GM21723 (cell line): ENCODE measurements at regions not wholly inside any gene's neighbourhood (a gene's known extent, or its start where the extent isn't known, plus 50 kb on each side); places are given as distances from the start of the nearest gene placed in this dataset.
"Not testable (repeated sequence)": the region's sequence is repeated elsewhere in the genome, so short reads cannot be mapped to it uniquely, and the experiment has no call there.

Experiments used
- ATAC-seq: cut with Tn5 transposase; IDR thresholded peaks from one replicate; pipeline ENCODE4 v1.9.1; 2021; ENCODE audit warnings: mild to moderate bottlenecking, moderate library complexity; ENCODE audit not compliant: unreplicated experiment

DNA sequence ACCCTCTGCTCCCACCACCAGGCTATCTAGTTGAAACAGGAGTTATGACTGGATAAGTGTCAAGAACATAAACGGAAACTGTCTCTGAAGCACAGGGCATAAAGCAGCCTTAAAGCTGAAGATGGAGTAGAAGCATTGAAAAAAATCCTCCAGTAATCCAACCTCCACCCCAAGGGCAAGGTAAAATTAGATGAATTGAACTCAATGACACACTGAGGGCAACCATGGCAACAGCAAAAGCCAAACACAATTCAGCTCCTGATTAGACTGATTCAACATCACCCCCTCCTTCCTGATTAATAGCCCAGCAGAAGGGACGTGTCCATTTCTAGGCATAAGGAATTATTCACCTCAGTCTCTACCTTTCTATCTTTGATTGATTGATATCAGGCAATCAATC lies 183.2 kb upstream of the MAP3K1 start:
- no peak for ATAC-seq

DNA sequence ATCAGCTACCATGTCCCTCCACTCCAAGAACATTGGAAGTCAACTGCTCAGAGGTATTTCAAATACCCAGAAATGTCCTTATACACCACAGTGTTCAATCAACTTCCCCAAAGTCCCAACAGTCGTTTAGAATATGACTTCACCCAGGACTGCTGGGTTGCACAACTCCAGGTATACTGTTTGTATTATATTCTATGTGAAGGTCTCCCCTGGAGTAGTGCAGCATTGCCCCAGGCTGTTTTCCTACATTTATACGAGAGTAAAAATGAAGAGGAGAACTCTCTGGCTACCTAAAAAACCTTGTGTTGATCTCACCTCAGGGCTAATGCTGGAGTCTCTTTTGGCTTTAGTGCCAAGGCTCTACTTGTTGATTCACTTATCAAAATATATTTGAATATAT lies 183.6 kb upstream of the MAP3K1 start:
- no peak for ATAC-seq

DNA sequence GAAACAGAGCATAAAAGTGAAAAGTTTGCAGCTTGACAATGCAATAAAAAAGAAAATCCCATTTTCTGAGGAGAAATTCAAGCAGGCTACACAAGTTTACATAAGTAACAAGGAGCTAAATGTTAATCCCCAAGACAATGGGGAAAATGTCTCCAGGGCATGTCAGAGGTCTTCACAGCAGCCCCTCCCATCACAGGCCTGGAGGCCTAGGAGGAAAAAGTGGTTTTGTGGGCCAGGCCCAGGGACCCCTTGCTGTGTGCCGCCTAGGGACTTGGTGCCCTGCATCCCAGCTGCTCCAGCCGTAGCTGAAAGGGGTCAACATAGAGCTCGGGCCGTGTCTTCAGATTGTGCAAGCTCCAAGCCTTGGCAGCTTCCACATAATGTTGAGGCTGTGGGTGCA lies 186.7 kb upstream of the MAP3K1 start:
- not testable (repeated sequence) for ATAC-seq

DNA sequence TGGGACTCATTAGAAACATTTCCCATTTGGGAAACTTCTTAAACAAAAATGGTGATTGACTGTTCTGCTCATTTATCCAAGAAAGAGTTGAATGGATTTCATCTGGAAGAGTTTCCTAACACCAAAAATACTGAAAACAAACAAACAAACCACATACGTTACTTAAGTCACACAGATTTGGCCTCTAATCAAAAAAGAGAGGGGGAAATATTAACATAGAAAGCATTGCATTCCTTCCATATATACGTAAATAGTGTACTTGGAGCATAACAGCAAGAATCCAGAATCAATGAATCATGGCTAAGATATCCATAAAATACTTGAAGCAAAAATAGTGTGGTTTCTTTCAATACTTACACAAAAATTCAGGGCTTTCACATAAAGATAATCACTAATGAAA lies 189.8 kb upstream of the MAP3K1 start:
- no peak for ATAC-seq

DNA sequence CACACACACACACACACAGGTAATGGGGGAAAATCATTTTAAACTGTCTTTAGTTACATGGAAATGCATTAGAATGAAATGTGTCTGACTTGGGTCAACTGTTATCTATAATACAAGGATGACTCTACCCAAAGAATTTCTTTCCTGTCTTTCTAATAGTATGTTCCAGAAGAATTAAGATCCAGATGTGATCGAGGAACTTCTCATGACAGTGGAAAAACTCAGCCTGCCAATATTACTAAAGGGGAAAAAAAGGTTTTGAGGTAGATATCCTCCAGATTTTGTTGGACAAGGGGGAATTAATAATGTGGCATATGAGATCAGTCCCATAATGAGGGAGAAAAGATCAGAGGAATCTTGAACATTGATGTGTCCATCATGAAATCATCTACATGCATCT lies 190.6 kb upstream of the MAP3K1 start:
- no peak for ATAC-seq

DNA sequence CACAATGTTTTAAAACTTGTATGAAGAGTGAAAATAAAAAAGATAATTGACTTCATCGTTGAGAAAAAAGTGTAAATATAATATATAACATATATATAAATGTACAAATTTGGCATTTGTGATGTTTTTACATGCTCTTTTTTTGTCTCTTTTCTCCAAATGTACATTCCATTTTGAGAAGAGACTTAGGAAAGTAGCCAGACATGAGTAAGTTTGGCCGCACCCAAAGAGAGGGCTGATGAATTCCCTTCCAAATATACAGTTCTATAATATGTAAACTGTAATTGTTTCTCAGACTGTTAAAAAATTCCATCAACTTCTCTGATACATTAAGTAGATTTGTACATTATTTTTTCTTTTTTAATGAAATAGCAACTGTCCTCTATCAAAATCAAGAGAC lies 193.2 kb upstream of the MAP3K1 start:
- no peak for ATAC-seq

DNA sequence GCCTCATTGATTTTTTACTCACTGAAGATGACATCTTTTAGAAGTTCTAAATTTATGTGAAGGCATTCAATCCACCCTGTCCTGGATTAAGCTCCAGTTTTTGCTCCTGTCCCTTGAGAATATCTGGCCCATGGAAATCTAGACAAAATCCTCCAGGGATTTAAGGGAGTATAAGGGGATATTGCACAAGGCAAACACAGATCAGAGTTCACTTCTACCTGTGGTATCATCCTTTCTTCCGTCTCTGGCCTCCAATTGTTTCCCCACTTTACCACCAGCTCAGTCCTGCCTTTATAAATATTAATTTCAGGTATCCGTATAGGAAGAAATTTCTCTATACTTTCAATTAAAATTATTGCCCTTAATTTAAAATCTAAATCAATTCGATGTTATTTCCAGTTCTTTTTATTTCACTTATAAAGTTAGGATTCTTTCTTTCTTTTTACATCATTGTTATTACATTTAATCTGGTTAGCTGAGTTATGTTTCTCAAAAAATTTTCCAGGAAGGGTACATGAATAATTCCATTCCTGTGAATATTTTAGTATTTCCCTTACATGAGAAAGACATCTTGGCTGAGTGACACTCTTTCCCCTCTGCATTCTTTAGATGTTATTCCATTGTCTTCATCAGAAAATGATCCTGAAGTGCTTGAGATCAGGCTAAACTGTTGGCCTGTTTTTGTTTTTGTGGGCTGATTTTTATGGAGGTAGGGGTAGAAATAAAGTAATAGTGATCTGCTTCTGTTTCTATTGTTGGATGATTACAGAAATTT lies 194.3 kb upstream of the MAP3K1 start:
- no peak for ATAC-seq

DNA sequence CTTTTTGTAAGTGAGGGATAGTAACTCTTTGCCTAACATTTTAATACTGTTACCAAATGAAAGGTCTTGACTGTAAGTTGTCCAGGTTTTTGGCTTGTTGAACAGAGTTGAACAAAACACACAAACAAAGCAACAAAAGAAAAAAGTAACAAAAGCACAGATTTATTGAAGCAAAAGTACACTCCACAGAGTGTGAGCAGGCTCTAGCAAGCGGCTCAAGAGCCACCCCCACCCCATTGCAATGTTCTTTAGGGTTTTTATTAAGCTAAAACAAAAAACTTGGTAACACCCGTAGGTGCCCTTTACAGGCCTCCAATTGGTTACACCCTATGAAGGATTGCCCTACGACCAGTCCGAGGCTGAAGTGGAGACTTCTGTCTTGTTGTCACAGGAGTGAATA lies 197.4 kb upstream of the MAP3K1 start:
- no peak for ATAC-seq

DNA sequence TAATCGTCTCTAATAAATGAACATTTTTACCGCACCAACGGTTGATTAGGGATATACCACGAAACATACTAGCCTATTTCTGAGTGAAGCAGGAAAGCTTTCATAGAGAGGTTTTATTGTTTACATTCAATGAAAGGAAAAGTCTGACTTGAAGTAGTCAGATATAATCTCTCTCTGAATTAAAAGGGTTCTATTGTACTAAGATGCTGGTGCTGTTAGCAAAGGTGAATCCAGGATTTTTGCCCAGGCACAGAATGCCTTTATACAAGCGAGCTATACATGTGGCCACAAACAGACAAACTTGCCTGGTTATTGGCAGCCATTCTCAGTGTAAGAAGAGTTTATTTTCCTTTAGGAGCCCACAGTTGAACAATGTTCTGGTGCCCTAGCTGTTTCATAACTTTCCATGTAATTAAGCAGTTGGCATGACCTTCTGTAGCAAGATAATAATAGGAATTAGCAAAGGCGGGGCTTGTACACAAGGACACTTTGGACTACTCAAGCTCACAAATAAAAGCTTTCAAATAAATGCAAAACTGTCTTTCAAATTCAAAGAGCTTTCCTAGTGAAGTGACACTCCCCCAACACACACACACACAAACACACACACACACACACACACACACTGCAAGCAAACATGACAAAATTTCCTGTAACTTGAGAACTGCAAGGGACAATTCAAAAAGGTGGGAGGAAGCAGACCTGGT lies 198.7 kb upstream of the MAP3K1 start:
- ATAC-seq = no peak

DNA sequence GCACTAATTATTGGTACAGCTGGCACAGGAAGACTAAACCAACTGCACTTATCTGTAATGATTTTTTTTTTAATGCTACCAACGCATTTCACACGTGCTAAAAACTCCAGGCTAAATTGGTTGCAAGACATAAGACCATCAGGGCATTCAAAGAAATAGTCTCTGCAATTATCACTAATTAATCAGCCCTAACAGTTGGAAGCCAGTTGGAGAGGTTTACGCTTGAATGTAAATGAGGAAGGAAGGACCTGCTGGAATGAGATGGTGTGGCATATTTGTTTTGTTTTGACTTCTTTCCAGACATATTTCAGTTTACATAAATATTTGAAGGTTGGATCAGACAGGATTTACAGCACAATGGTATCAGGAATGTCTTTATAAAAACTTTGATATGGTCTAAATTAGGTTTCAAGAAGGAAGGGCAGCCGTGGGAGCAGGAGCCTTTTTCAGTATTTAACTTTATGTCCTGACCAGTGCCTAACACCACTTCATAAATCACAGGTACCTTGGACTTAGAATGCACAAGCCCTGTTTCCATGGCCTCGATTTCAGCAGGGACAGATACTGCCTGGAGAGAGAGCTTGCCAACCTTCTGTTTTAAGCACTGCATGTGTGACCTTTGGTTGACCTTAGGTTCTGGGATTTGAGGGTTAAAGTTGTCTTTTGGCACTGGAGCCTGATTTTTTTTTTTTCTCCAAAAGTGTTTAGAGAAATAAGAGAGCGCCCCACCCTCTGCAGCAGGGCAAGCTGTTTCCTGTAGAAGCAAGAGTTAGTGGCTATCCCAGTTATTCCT lies 199.8 kb upstream of the MAP3K1 start:
- ATAC-seq = no peak

DNA sequence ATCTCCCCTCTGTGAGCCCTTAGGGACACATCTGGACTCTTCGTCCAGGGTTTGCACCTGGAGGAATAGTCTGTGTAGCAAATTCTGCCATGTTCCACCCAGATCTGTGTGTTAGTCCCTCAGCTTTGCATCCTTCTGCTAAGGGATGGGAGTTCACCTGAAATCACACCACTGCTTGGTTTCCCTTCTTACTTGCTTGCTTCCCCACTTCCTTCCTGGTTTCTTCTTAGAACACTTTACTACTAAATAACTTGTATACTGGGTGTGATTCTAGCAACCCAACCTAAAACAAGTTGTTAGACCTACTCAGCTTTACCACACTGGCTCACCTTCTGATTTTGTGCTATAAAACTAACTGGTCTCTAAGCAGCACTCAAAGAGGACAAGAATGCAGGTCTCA lies 202.6 kb upstream of the MAP3K1 start:
- ATAC-seq = no peak

DNA sequence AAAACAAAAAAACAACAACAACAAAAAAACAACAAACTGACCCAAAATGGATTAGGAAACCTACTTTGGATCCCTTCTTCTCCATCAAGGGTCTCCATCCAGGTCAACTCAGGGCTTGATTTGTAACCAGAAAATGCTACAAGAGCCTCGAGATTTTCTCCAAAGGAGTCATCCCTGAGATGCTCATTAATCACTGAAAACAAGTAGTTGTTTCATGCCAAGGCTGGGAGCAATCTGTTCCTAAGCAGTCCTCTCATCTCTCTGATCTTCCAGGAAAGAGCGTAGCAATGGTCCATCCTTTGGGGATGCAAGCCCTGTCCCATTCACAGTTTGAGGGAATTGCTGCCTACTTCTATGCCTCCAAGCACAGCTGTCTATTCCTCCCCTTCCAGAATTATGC lies 203.0 kb upstream of the MAP3K1 start:
- ATAC-seq = no peak

DNA sequence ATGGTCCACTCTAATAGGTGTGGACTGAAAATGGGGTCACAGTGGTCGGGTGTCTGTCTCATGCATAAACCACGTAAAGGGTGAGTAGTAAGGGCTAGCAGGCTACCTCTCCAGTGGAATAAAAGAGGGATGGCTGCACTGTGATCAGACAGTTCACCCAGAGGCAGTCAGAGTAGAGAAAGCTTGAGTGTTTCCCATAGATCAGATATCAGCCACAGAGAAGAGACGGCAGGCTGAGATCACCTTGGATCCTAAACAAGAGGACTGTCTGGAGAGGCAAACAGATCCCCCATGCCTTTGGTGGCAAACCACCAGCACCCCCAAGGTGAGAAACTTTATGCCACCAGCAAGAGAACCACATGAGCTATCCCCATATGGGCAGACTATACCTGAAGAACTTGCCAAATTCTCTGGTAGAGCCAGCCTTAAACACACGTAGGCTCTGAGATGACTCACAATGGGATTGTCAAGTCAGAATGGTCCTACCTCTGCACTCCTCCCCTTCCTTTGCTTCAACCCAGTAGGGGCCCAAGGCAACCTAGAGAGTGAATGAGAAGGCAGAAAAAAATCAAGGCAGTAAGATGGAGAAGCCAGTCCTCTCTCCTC lies 205.2 kb upstream of the MAP3K1 start:
- ATAC-seq = no peak

DNA sequence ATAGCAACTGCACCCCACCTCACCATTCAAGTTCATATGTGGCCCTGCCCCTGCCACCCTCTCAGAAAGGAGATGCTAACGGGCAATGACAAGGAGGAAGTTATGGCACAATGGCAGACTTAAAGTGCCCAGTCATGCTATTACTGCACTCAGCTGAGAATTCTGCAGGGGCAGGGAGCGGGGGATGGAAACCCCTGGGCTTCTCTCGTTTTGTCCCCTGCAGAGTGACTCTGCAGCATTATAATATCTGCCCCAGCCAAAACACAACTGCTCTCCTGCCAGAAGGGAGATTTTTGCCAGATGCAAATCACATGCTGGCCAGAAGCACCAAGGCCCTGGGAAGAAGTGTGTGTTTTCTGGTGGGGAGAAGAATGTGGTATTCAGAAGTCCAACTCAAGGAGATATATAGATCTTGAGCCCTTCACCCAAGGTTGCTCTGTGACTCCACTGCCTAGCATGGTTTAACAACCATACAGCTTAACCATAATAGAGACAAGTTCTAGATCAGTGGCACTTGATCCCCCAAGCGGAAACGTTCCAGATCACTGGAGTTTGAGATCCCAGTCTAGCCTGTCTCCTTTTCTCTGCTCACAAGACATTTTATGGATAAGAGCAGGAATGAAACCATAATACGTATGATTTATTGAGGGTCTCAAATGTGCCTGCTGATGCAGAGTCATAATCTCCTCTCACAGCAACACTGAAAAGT lies 207.0 kb upstream of the MAP3K1 start:
- ATAC-seq = no peak

DNA sequence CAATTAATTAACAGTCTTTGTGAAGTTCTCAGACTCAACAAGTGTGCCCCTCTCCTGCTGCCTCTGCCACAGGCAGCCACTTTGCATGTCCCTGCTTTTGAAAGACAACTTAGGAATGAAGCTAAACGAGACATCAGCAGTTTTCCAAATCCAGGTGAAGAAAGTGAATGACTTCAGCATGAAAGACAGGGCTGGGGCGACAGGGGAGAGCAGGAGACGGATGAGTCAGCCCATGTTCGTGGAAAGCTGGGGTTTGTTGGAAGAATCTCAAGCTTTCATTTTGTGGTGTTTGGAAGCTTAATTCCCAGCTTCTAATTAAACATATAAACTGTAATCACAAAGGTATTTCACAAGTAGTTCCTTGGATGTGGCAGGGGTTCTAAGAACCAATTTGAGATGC lies 207.8 kb upstream of the MAP3K1 start:
- no peak for ATAC-seq

DNA sequence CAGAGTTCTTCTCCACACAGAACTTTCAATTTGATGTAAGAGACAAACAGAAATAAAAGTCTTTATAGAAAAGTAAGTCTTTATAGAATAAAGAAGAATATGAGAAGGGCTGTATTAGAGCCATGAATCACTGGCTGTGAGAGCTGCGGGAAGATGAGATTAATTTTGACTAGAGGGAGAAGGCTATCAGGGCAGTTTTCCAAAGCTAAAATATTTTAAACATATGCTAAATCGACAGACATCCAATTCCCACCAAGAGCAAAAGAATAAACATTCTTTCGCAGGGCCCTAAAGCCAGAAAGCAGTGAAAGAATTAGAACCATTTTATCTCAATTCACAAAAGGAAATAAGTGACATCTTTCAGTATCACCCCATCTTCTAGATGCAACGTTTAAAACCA lies 208.3 kb upstream of the MAP3K1 start:
- no peak for ATAC-seq

DNA sequence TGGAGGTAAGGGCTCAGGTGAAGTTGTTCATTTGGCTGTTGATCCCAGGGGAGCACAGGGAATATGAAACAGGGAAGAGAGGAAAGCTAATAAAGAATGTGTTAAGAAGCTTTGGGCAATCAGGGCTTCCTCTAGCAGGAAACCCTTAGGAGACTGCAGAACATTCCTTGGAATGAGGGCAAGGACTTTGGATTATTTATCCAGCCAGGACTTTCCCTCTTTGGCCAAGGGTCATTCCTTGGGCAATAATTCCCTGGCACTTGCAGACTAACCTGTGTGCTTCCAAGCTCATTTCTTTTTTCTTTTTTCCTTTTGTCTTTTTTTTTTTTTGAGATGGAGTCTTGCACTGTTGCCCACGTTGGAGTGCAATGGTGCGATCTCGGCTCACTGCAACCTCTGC lies 209.2 kb upstream of the MAP3K1 start:
- no peak for ATAC-seq

DNA sequence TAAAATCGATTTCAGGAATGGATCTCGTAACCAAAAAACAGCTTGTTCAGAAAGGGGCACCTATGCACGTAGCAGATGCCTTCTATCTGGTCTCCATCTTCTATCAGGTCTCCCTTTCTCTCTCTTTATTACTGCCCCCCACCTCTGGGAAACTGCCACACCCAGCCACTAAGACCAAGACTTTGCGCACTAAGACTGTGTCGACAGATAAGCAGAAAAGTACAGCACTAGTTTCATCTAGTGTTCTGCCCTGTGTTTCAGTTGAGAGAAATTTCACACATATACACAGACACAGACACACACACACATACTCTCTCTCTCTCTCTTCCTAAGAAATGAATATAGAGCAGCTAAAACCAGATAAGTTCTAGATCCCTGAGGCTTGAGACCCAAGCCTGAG lies 210.1 kb upstream of the MAP3K1 start:
- no peak for ATAC-seq

DNA sequence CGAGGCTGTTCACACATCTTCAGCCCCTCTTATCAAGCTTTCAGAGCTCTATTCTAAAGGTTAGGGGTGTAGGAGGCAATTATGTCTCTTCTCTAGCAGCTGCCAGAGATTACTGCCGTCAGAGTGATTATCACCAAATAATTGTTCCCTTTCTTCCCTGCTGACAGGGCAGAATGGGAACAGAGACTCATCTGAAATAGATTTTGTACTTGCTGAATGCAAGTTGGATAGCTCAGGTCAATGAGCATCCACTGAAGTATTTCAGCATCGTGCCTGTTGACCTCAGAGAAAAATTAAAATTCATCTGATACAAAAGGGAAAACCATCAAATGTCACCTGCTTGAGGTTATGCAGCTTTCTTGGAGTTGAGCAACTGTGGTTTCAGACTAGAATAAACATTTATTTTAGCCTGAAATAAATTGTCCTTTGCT lies 213.7 kb upstream of the MAP3K1 start:
- ATAC-seq = no peak

DNA sequence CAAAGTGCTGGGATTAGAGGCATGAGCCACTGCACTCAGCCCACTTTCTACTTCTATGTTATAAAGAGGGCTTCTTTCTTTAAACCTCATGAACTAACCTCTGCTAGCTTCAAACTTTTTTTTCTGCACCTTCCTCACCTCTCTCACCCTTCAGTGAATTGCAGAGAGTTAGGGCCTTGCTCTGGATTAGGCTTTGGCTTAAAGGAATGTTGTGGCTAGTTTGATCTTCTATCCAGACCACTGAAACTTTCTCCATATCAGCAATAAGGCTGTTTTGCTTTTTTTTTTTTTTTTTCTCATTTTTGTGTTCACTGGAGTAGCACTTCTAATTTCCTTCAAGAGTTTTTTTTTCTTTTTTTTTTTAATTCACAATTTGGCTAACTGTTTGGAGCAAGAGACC lies 216.4 kb upstream of the MAP3K1 start:
- ATAC-seq = no peak

DNA sequence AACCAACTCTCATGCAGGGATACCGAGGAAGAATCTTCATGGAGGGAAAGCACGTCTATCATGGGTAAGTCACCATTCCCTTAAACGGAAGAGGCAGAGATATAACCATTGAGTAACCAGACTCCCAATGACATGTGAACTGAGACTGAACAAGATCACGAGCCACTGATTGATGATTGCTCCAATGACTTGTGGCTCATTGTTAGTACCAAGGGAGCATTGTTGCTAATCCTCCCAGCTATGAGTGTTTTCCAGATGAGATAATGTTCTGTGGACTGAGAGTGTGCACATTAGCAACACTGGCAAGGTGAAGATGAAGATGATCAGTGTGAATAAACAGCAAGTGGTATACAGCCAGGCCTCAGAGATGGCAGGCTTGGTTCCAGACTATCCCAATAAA lies 219.2 kb upstream of the MAP3K1 start:
- no peak for ATAC-seq
